Fibroblast of lung (primary cell): ENCODE measurements at regions not wholly inside any gene's neighbourhood (a gene's known extent, or its start where the extent isn't known, plus 50 kb on each side); places are given as distances from the start of the nearest gene placed in this dataset.

Experiments used
- DNase-seq, 2 donors: peaks; one replicate each; pipeline versions ENCODE4 v3.0.0 to v3.0.0-alpha.2; 2010; ENCODE audit warnings: low read depth in 2 of 2
- H2AFZ ChIP-seq: 2 replicates; pipeline ENCODE4 v1.5.1; 2012; ENCODE audit warnings: low read length, control low read depth, inconsistent platforms
- H3K27ac ChIP-seq: 2 replicates; pipeline ENCODE4 v1.5.1; 2011; ENCODE audit warnings: low read length, control low read depth; ENCODE audit not compliant: insufficient read depth
- H3K27me3 ChIP-seq: 2 replicates; pipeline ENCODE4 v1.5.1; 2011; ENCODE audit warnings: mild to moderate bottlenecking, low read length; ENCODE audit not compliant: control insufficient read depth, insufficient read depth
- H3K36me3 ChIP-seq: 2 replicates; pipeline ENCODE4 v1.5.1; 2011; ENCODE audit warnings: low read length; ENCODE audit not compliant: control insufficient read depth, insufficient read depth
- H3K4me1 ChIP-seq: 2 replicates; pipeline ENCODE4 v1.5.1; 2011; ENCODE audit warnings: low read length; ENCODE audit not compliant: control insufficient read depth, insufficient read depth; ENCODE audit errors: extremely low read depth
- H3K4me2 ChIP-seq: 2 replicates; pipeline ENCODE4 v1.5.1; 2011; ENCODE audit warnings: low read length, control low read depth; ENCODE audit not compliant: insufficient read depth; ENCODE audit errors: extremely low read depth
- H3K4me3 ChIP-seq, 4 experiments: fragments of 200-600 bp in 1 of 4; sonication (generic) in 1 of 4; replicated peaks in 1 of 4; 2 replicates each; pipeline ENCODE4 v1.5.1; 2011 to 2016; ENCODE audit warnings: low read length in 4 of 4, low read depth in 3 of 4, mild to moderate bottlenecking in 3 of 4, control low read depth in 2 of 4, inconsistent platforms in 1 of 4, mixed read lengths in 1 of 4; ENCODE audit not compliant: insufficient read depth in 1 of 4; ENCODE audit errors: control extremely low read depth in 1 of 4
- H3K79me2 ChIP-seq: 2 replicates; pipeline ENCODE4 v1.5.1; 2012; ENCODE audit warnings: mild to moderate bottlenecking, low read length, inconsistent platforms; ENCODE audit not compliant: control insufficient read depth, insufficient read depth
- H3K9ac ChIP-seq: 2 replicates; pipeline ENCODE4 v1.5.1; 2011; ENCODE audit warnings: mild to moderate bottlenecking, low read length, control low read depth; ENCODE audit not compliant: insufficient read depth
- H3K9me3 ChIP-seq: 2 replicates; pipeline ENCODE4 v1.5.1; 2012; ENCODE audit warnings: low read depth, low read length; ENCODE audit not compliant: control insufficient read depth, insufficient read depth
- H4K20me1 ChIP-seq: 2 replicates; pipeline ENCODE4 v1.5.1; 2011; ENCODE audit warnings: low read length; ENCODE audit not compliant: control insufficient read depth, insufficient read depth; ENCODE audit errors: extremely low read depth
- EZH2 ChIP-seq: IDR thresholded peaks from 2 replicates; pipeline ENCODE4 v1.5.1; 2012; ENCODE audit warnings: low read length, control low read depth, mild to moderate bottlenecking; ENCODE audit errors: missing control alignments
- TF ChIP-seq, protein P1 (sequence below), 2 donors: IDR thresholded peaks in 1 of 2; conservative IDR thresholded peaks in 1 of 2; 1 replicate in 1 of 2; 2 replicates in 1 of 2; pipeline ENCODE4 v1.5.1; 2011 to 2012; ENCODE audit warnings: low read length in 2 of 2, control low read depth in 1 of 2, inconsistent platforms in 1 of 2, low read depth in 1 of 2, mild to moderate bottlenecking in 1 of 2

- H3K9ac ChIP-seq, result no peak overlapping the region
- no peaks in the 10 kb centered on the region for H3K4me1 ChIP-seq
- no peaks in the 10 kb centered on the region for H3K36me3 ChIP-seq
- no peak for DNase-seq
- no peaks in the 10 kb centered on the region for H3K9me3 ChIP-seq
- no peaks in the 10 kb centered on the region for H3K27me3 ChIP-seq
- H2AFZ ChIP-seq, result no peak overlapping the region
- no peak overlapping the region for H3K4me3 ChIP-seq
- H3K4me2 ChIP-seq, result no peak overlapping the region
- TF ChIP-seq EZH2, result no peak
- TF ChIP-seq, protein P1, sequence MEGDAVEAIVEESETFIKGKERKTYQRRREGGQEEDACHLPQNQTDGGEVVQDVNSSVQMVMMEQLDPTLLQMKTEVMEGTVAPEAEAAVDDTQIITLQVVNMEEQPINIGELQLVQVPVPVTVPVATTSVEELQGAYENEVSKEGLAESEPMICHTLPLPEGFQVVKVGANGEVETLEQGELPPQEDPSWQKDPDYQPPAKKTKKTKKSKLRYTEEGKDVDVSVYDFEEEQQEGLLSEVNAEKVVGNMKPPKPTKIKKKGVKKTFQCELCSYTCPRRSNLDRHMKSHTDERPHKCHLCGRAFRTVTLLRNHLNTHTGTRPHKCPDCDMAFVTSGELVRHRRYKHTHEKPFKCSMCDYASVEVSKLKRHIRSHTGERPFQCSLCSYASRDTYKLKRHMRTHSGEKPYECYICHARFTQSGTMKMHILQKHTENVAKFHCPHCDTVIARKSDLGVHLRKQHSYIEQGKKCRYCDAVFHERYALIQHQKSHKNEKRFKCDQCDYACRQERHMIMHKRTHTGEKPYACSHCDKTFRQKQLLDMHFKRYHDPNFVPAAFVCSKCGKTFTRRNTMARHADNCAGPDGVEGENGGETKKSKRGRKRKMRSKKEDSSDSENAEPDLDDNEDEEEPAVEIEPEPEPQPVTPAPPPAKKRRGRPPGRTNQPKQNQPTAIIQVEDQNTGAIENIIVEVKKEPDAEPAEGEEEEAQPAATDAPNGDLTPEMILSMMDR (conservative IDR thresholded peaks at IDR 0.05 in 1 of 2, IDR thresholded peaks at IDR 0.05 in 1 of 2; ENCODE audit: low read depth in 1 of 2, low read length in 2 of 2), result no peak
- no peaks in the 10 kb centered on the region for H4K20me1 ChIP-seq
- H3K79me2 ChIP-seq, result no peaks in the 10 kb centered on the region
- H3K27ac ChIP-seq, result no peak overlapping the region
Observed at GRCh38 chr1:110280126-110280525, 59.1 kb upstream of the RBM15 start.

- Histone ChIP-seq H3K9ac (no peak overlapping the region), H3K27ac (no peak overlapping the region), H3K9me3 (no peaks in the 10 kb centered on the region), H3K4me1 (no peaks in the 10 kb centered on the region), H3K27me3 (no peaks in the 10 kb centered on the region), H3K36me3 (no peaks in the 10 kb centered on the region), H3K79me2 (no peaks in the 10 kb centered on the region), H4K20me1 (no peaks in the 10 kb centered on the region), H2AFZ (no peak overlapping the region), H3K4me3 (no peak overlapping the region), H3K4me2 (no peak overlapping the region)
- TF ChIP-seq, protein P1 (conservative IDR thresholded peaks at IDR 0.05 in 1 of 2, IDR thresholded peaks at IDR 0.05 in 1 of 2; ENCODE audit: low read depth in 1 of 2, low read length in 2 of 2), result no peak
- TF ChIP-seq EZH2, result no peak
- no peak for DNase-seq
Observed at GRCh38 chr1:110280804-110281203, 58.4 kb upstream of the RBM15 start.

- Histone ChIP-seq H2AFZ (no peak overlapping the region), H3K27ac (no peak overlapping the region), H3K4me2 (no peak overlapping the region), H3K9ac (no peak overlapping the region), H3K9me3 (no peaks in the 10 kb centered on the region), H3K27me3 (no peaks in the 10 kb centered on the region), H3K79me2 (no peaks in the 10 kb centered on the region), H4K20me1 (no peaks in the 10 kb centered on the region), H3K4me1 (no peaks in the 10 kb centered on the region), H3K36me3 (no peaks in the 10 kb centered on the region), H3K4me3 (no peak overlapping the region)
- DNase-seq, result no peak
- no peak for TF ChIP-seq EZH2
- TF ChIP-seq, protein P1 (conservative IDR thresholded peaks at IDR 0.05 in 1 of 2, IDR thresholded peaks at IDR 0.05 in 1 of 2; ENCODE audit: low read depth in 1 of 2, low read length in 2 of 2), result no peak
Observed at GRCh38 chr1:110281363-110282290, 57.5 kb upstream of the RBM15 start.
